Activated CD4-positive, alpha-beta T cell treated with anti-CD3 and anti-CD28 coated beads, Interleukin-2, amount 10 ng/mL, durations not matched to agents 7 days and 5 days (primary cell): ENCODE measurements at regions not wholly inside any gene's neighbourhood (a gene's known extent, or its start where the extent isn't known, plus 50 kb on each side); places are given as distances from the start of the nearest gene placed in this dataset.

Experiments
- CTCF ChIA-PET: fragments of 350-600 bp; sonication (Branson Sonifier 250); formaldehyde crosslinking; loops from one replicate; lab custom pipeline; 2021; ENCODE audit warnings: antibody characterized with exemption; lab: Charles Lee
- POLR2A ChIA-PET: fragments of 350-600 bp; sonication (Branson Sonifier 250); formaldehyde crosslinking; loops from one replicate; lab custom pipeline; 2021; ENCODE audit warnings: antibody characterized with exemption; lab: Charles Lee
- DNase-seq: peaks from one replicate; pipeline ENCODE4 v3.0.0-alpha.2; 2020
- H3K27ac Mint-ChIP-seq: one replicate; pipeline ENCODE4 v1.8.0; 2021; ENCODE audit warnings: mild to moderate bottlenecking, moderate library complexity, mixed read lengths
- H3K27me3 Mint-ChIP-seq: one replicate; pipeline ENCODE4 v1.8.0; 2021; ENCODE audit warnings: mixed read lengths
- H3K36me3 Mint-ChIP-seq: one replicate; pipeline ENCODE4 v1.8.0; 2021; ENCODE audit warnings: low read depth, mixed read lengths
- H3K4me1 Mint-ChIP-seq: one replicate; pipeline ENCODE4 v1.8.0; 2021; ENCODE audit warnings: mixed read lengths
- H3K4me3 Mint-ChIP-seq: one replicate; pipeline ENCODE4 v1.8.0; 2021; ENCODE audit warnings: mild to moderate bottlenecking, moderate library complexity, mixed read lengths
- H3K9me3 Mint-ChIP-seq: one replicate; pipeline ENCODE4 v1.8.0; 2021; ENCODE audit warnings: mixed read lengths

DNA sequence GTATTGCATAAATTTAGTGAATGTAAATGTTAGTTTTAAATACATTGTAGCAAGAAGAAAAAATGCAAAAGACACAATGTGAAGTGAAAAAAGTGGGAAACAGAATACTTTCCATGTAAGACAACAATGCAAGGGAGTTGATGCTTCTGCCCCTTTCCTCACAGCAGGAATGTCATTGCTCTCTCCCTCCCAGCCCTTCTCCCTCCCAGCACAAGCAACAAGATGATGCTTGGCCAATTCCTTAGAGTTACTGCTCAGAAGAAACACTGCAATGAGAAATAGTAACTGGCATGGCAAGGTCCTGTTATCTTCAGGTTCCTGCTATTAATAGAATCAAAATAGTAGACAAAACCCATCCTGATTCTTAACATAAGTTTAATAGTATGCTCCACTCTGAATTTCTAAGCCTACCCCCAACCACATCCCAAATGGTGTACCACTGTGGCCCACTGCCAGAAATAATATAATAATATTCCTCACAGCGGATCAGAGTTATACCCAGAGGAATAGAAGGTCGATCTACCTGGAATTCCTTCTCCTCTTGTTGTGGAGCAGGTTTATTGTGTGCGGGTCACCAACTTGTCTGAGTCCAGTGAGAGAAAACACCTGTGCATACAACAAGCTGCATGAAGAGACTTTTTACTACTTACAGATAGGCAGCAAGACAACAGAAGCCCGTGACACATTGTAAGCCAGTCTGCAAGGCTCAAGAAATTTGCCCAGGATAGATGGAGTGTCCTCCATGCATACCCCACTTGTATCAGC lies 69.8 kb upstream of the SLC7A11 start:
- no peaks in the 10 kb centered on the region for H3K4me1 Mint-ChIP-seq
- CTCF ChIA-PET: no interaction called here
- POLR2A ChIA-PET: no interaction called here
- no peak for DNase-seq
- no peaks in the 10 kb centered on the region for H3K9me3 Mint-ChIP-seq
- H3K27me3 Mint-ChIP-seq: peaks cover 1% of the 10 kb centered on the region
- H3K36me3 Mint-ChIP-seq: no peaks in the 10 kb centered on the region
- H3K4me3 Mint-ChIP-seq: no peak overlapping the region
- H3K27ac Mint-ChIP-seq: no peak overlapping the region

DNA sequence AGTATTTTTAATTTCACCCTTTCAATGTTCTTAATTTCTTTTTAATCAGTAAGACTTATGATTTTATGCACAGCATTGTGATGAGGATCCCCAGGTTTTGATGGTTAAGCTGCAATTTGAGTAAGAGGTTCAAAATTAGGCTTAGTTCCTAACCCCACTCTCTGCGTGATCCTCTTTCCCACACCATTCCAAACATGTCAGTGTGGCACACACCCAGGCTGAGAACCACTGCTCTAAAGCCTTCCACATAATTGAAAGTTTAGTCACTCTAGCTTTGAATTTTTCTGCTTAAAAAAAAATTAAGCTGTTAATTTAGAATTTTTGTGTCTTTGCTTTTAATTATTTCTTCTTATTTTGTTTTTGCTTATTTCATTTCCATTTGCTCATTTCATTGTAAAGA lies 68.8 kb upstream of the SLC7A11 start:
- DNase-seq: no peak
- Mint-ChIP-seq H3K36me3 (no peaks in the 10 kb centered on the region), H3K4me3 (no peak overlapping the region), H3K9me3 (no peaks in the 10 kb centered on the region), H3K27me3 (peaks cover 1% of the 10 kb centered on the region), H3K27ac (no peak overlapping the region), H3K4me1 (no peaks in the 10 kb centered on the region)
- ChIA-PET POLR2A (no interaction called here), CTCF (no interaction called here)

DNA sequence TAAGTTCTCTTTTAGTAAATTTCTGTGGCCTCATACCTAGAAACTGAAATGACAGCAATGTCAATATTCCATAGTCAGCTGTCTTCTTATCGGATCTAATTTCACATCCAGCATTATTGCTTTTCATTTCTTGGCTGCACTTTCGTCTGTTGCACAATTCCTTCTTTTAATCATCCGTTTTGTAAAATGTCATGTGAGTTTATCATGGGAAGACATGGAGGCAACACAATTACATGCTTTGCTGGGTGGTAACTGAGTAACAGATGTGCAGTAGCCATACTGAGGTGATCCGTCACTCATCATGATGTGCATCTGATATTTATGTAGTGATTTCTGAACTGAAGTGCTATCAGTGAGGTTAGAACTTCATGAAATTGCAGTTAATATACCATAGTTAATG lies 68.3 kb upstream of the SLC7A11 start:
- Mint-ChIP-seq H3K4me3 (no peak overlapping the region), H3K27me3 (peaks cover 1% of the 10 kb centered on the region), H3K27ac (no peak overlapping the region), H3K36me3 (no peaks in the 10 kb centered on the region), H3K4me1 (no peaks in the 10 kb centered on the region), H3K9me3 (no peaks in the 10 kb centered on the region)
- no peak for DNase-seq
- ChIA-PET CTCF (no interaction called here), POLR2A (no interaction called here)

GRCh38 chr4:138308356-138308755 lies 66.2 kb upstream of the SLC7A11 start:
- no peaks in the 10 kb centered on the region for H3K4me1 Mint-ChIP-seq
- H3K36me3 Mint-ChIP-seq: no peaks in the 10 kb centered on the region
- no peak for DNase-seq
- no peaks in the 10 kb centered on the region for H3K9me3 Mint-ChIP-seq
- ChIA-PET POLR2A (no interaction called here), CTCF (no interaction called here)
- H3K27ac Mint-ChIP-seq: no peak overlapping the region
- peaks cover 1% of the 10 kb centered on the region for H3K27me3 Mint-ChIP-seq
- no peak overlapping the region for H3K4me3 Mint-ChIP-seq

GRCh38 chr4:138307319-138307718 lies 65.2 kb upstream of the SLC7A11 start:
- H3K9me3 Mint-ChIP-seq: no peaks in the 10 kb centered on the region
- H3K4me1 Mint-ChIP-seq: no peaks in the 10 kb centered on the region
- peaks cover 1% of the 10 kb centered on the region for H3K27me3 Mint-ChIP-seq
- no peak for DNase-seq
- H3K27ac Mint-ChIP-seq: no peak overlapping the region
- CTCF ChIA-PET: no interaction called here
- H3K36me3 Mint-ChIP-seq: no peaks in the 10 kb centered on the region
- POLR2A ChIA-PET: no interaction called here
- H3K4me3 Mint-ChIP-seq: no peak overlapping the region

DNA sequence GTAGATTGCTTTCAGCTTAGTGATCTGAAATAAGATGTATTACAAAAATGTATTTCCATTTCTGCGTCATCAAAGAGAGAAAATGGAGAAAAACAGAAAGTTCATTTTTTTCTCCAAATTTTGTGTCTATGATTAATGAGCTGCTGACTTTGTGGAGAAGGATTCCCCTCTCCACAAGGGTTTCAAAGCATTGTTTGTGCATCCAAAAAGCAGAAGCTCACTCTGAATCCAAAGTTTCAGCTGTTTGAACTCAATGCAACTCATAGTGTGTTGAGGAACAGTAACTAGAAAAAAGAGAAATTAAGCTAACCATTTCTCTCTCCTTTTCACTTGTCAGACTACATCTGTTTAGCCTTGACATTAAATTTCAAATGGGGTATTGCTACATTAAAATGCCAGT lies 62.9 kb upstream of the SLC7A11 start:
- Mint-ChIP-seq H3K27ac (no peak overlapping the region), H3K9me3 (no peaks in the 10 kb centered on the region), H3K36me3 (no peaks in the 10 kb centered on the region), H3K4me1 (no peaks in the 10 kb centered on the region), H3K27me3 (peaks cover 1% of the 10 kb centered on the region), H3K4me3 (no peak overlapping the region)
- POLR2A ChIA-PET: no interaction called here
- CTCF ChIA-PET: interaction anchor here (0.6 kb wide), 1 partner anchor 13 kb away, joined by 3 read pairs; no protein-coding TSS in a partner anchor
- no peak for DNase-seq

DNA sequence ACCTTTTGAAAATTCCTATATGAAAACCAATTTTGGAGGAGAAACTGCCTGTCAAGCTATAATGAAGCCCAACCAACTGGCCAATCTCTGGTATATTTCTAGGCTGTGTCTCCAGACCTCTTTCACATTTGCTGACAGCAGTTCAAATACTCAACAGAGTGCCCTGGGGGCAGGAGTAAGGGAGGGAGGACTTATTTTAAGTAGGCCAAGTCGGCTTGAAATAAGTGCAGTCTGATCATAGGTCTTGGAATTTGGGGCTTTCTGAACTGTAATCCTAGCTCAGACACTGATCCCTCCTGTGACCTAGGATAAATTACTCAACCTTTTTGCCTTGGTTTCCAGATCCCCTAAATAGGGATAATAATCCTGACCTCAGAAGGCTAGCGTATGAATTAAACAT lies 59.4 kb upstream of the SLC7A11 start:
- DNase-seq: no peak
- no peak overlapping the region for H3K4me3 Mint-ChIP-seq
- H3K4me1 Mint-ChIP-seq: no peaks in the 10 kb centered on the region
- H3K27ac Mint-ChIP-seq: no peak overlapping the region
- ChIA-PET CTCF (no interaction called here), POLR2A (no interaction called here)
- no peaks in the 10 kb centered on the region for H3K9me3 Mint-ChIP-seq
- H3K36me3 Mint-ChIP-seq: no peaks in the 10 kb centered on the region
- peaks cover 2% of the 10 kb centered on the region for H3K27me3 Mint-ChIP-seq

DNA sequence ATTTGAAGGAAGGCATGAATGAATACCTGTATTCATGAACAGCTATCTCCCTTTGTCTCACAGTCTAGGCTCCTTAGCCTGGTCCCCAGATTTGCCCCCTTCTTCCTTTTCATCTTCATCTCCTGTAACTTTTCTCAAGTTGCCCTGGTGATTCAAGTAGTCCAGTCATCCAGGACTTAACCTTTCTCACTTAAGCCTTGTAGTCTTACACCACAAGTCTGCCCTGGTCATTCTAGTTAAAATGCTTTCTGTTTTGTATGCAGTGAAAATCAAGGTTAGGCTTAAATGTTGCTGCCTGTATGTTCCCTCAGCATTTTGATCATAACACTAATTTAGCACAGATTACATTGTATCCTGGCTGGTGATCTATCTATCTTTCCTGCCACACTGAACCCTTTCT lies 58.5 kb upstream of the SLC7A11 start:
- DNase-seq: no peak
- ChIA-PET POLR2A (no interaction called here), CTCF (no interaction called here)
- H3K4me3 Mint-ChIP-seq: no peak overlapping the region
- no peaks in the 10 kb centered on the region for H3K36me3 Mint-ChIP-seq
- no peak overlapping the region for H3K27ac Mint-ChIP-seq
- no peaks in the 10 kb centered on the region for H3K9me3 Mint-ChIP-seq
- peaks cover 4% of the 10 kb centered on the region for H3K27me3 Mint-ChIP-seq
- no peaks in the 10 kb centered on the region for H3K4me1 Mint-ChIP-seq

DNA sequence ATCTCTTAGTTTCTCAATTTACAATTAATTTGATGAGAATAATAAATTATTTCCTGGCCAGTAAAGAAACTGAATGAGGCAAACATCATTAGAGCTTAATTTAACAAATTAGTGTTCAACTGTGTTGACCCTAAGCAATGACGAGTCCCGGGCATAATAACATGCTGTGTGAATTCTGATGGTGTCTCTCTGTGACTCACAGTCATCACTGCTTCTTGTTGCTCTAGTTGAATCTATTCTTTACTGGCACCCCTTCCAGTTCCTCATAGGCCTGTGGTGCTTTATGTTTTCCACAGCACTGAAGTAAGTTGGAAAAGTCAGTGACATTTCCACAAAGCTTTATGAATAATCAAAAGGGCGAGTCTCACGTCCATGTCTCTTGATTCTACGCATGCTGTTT lies 57.7 kb upstream of the SLC7A11 start:
- Mint-ChIP-seq H3K36me3 (no peaks in the 10 kb centered on the region), H3K27ac (no peak overlapping the region), H3K4me3 (no peak overlapping the region), H3K9me3 (no peaks in the 10 kb centered on the region), H3K4me1 (no peaks in the 10 kb centered on the region), H3K27me3 (peaks cover 4% of the 10 kb centered on the region)
- CTCF ChIA-PET: no interaction called here
- no peak for DNase-seq
- POLR2A ChIA-PET: no interaction called here

GRCh38 chr4:138298866-138299265 lies 56.7 kb upstream of the SLC7A11 start:
- H3K27me3 Mint-ChIP-seq: peaks cover 4% of the 10 kb centered on the region
- no peaks in the 10 kb centered on the region for H3K9me3 Mint-ChIP-seq
- DNase-seq: no peak
- no peak overlapping the region for H3K4me3 Mint-ChIP-seq
- H3K36me3 Mint-ChIP-seq: no peaks in the 10 kb centered on the region
- ChIA-PET POLR2A (no interaction called here), CTCF (no interaction called here)
- no peaks in the 10 kb centered on the region for H3K4me1 Mint-ChIP-seq
- H3K27ac Mint-ChIP-seq: no peak overlapping the region

- H3K4me3 Mint-ChIP-seq: no peak overlapping the region
- DNase-seq: no peak
- H3K27me3 Mint-ChIP-seq: peaks cover 4% of the 10 kb centered on the region
- ChIA-PET CTCF (no interaction called here), POLR2A (no interaction called here)
- H3K27ac Mint-ChIP-seq: no peak overlapping the region
- H3K9me3 Mint-ChIP-seq: no peaks in the 10 kb centered on the region
- no peaks in the 10 kb centered on the region for H3K4me1 Mint-ChIP-seq
- no peaks in the 10 kb centered on the region for H3K36me3 Mint-ChIP-seq
Measured at GRCh38 chr4:138298431-138298830, 56.3 kb upstream of the SLC7A11 start.

DNA sequence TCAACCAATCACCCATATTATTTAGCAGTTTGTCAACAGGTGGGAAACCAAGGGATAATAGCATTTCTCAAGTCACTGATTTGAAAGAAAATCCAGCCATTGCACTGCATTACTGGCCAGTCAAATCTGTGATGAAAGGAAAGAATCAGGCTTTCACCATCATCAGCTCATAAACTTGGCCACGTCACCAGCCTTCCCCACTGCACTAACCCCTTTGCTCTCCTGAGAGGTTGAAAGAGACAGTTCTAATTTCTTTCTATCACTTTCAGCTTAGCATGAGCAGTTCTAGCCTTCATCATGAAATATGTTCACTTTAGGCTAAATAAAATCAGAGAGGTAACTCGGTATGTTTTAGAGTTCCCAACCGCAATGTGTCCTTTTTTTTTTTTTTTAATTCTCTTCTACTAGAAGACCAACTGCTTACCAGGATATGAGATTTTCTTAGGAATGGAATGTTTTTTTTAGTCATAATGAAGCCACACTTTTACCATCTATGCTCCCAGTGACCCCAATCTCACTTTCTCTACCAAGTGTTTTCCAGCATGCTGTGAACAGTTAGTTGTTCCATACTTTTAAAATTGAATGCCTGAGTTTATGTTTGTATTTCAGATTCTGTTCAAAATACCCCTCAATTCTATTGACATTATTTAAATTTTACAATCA lies 55.7 kb upstream of the SLC7A11 start:
- no peaks in the 10 kb centered on the region for H3K4me1 Mint-ChIP-seq
- CTCF ChIA-PET: interaction anchor here (0.5 kb wide), 1 partner anchor 795 kb away, joined by 3 read pairs; no protein-coding TSS in a partner anchor
- H3K27me3 Mint-ChIP-seq: peaks cover 4% of the 10 kb centered on the region
- no peak overlapping the region for H3K27ac Mint-ChIP-seq
- POLR2A ChIA-PET: no interaction called here
- no peak for DNase-seq
- no peaks in the 10 kb centered on the region for H3K36me3 Mint-ChIP-seq
- H3K9me3 Mint-ChIP-seq: no peaks in the 10 kb centered on the region
- no peak overlapping the region for H3K4me3 Mint-ChIP-seq

- H3K36me3 Mint-ChIP-seq: no peaks in the 10 kb centered on the region
- H3K4me3 Mint-ChIP-seq: no peak overlapping the region
- CTCF ChIA-PET: no interaction called here
- DNase-seq: no peak
- POLR2A ChIA-PET: no interaction called here
- H3K27ac Mint-ChIP-seq: no peak overlapping the region
- no peaks in the 10 kb centered on the region for H3K4me1 Mint-ChIP-seq
- peaks cover 2% of the 10 kb centered on the region for H3K27me3 Mint-ChIP-seq
- no peaks in the 10 kb centered on the region for H3K9me3 Mint-ChIP-seq
Measured at GRCh38 chr4:138292321-138292720, 50.2 kb upstream of the SLC7A11 start.
